GM18907 (cell line): ENCODE measurements at regions not wholly inside any gene's neighbourhood (a gene's known extent, or its start where the extent isn't known, plus 50 kb on each side); places are given as distances from the start of the nearest gene placed in this dataset.
"Not testable (repeated sequence)": the region's sequence is repeated elsewhere in the genome, so short reads cannot be mapped to it uniquely, and the experiment has no call there.

Experiments
- ATAC-seq: cut with Tn5 transposase; IDR thresholded peaks from one replicate; pipeline ENCODE4 v1.9.1; 2021; ENCODE audit warnings: mild to moderate bottlenecking, moderate library complexity; ENCODE audit not compliant: unreplicated experiment

GRCh38 chr10:84845628-84846261 is 517.4 kb downstream of the CCSER2 start:
- ATAC-seq, result peak; percentile 67

GRCh38 chr10:84846658-84847316 is 518.4 kb downstream of the CCSER2 start:
- no peak for ATAC-seq

- no peak for ATAC-seq
These were observed 520.6 kb downstream of the CCSER2 start for GRCh38 chr10:84848967-84849366.

GRCh38 chr10:84850826-84851225 is 522.4 kb downstream of the CCSER2 start:
- ATAC-seq, result no peak

GRCh38 chr10:84854439-84854838 is 526.0 kb downstream of the CCSER2 start:
- ATAC-seq, result no peak

- ATAC-seq, result no peak
These were observed 532.5 kb downstream of the CCSER2 start for GRCh38 chr10:84860855-84861254.

- no peak for ATAC-seq
These were observed 534.2 kb downstream of the CCSER2 start for GRCh38 chr10:84862551-84862950.

GRCh38 chr10:84863675-84864074 is 535.3 kb downstream of the CCSER2 start:
- no peak for ATAC-seq

- ATAC-seq, result no peak
These were observed 548.0 kb downstream of the CCSER2 start for GRCh38 chr10:84876116-84876999.

- no peak for ATAC-seq
These were observed 551.6 kb downstream of the CCSER2 start for GRCh38 chr10:84879991-84880390.

GRCh38 chr10:84881696-84882095 is 553.3 kb downstream of the CCSER2 start:
- not testable (repeated sequence) for ATAC-seq

GRCh38 chr10:84890706-84891105 is 562.3 kb downstream of the CCSER2 start:
- no peak for ATAC-seq

GRCh38 chr10:84891631-84892030 is 563.2 kb downstream of the CCSER2 start:
- ATAC-seq, result no peak

GRCh38 chr10:84895541-84895940 is 567.2 kb downstream of the CCSER2 start:
- ATAC-seq, result no peak

GRCh38 chr10:84896909-84897308 is 568.5 kb downstream of the CCSER2 start:
- ATAC-seq, result no peak

- no peak for ATAC-seq
These were observed 570.9 kb downstream of the CCSER2 start for GRCh38 chr10:84899268-84899667.

- ATAC-seq, result no peak
These were observed 571.8 kb downstream of the CCSER2 start for GRCh38 chr10:84900141-84900540.

GRCh38 chr10:84901885-84902284 is 573.5 kb downstream of the CCSER2 start:
- no peak for ATAC-seq

- ATAC-seq, result no peak
These were observed 574.2 kb downstream of the CCSER2 start for GRCh38 chr10:84902553-84902952.

GRCh38 chr10:84903320-84903719 is 574.9 kb downstream of the CCSER2 start:
- ATAC-seq, result no peak

GRCh38 chr10:84907461-84908009 is 579.1 kb downstream of the CCSER2 start:
- no peak for ATAC-seq
